ENCODE measurements at regions not wholly inside any gene's neighbourhood (a gene's known extent, or its start where the extent isn't known, plus 50 kb on each side); places are given as distances from the start of the nearest gene placed in this dataset.

GRCh38 chr5:168075387-168075786, 216.1 kb upstream of the WWC1 start (continued):
- TF ChIP-seq PRDM15 (CRISPR knock-in tag; IDR thresholded peaks at IDR 0.05) (no peak), SMAD1 (IDR thresholded peaks at IDR 0.05; ENCODE audit: low read depth, partially characterized antibody) (no peak)

- no peaks in the 10 kb centered on the region for H3K9me3 ChIP-seq (replicated peaks; ENCODE audit: control insufficient read depth, insufficient read depth, low read length)
- in situ Hi-C loops (cut with MboI) (no loop called here), intact Hi-C loops (cut with micrococcal nuclease; ENCODE audit: unreplicated experiment) (no loop called here)
- no peaks in the 10 kb centered on the region for H3K4me1 ChIP-seq (ENCODE audit: control insufficient read depth, insufficient read depth, low read length)
- H3K36me3 ChIP-seq (ENCODE audit: control insufficient read depth in 2 of 2, insufficient read depth in 2 of 2, low read length in 1 of 2): no peaks in the 10 kb centered on the region
- WGBS (ENCODE audit: insufficient coverage, insufficient replicate concordance, low lambda C conversion rate, missing lambda C conversion rate): 0% methylated on average over 2 of the region's 2 CpGs
- ChIA-PET POLR2A (no interaction called here), RAD21 (ENCODE audit: unreplicated experiment) (no interaction called here), SMC1A (ENCODE audit: uncharacterized antibody, unreplicated experiment) (interaction anchor here (0.6 to 1.1 kb wide), 3 partner anchors 11 to 1301 kb away, joined by 3 to 4 read pairs (median 3); no protein-coding TSS in a partner anchor), CTCF (interaction anchor here (0.5 to 1.8 kb wide), 7 partner anchors 12 to 143 kb away, joined by 3 to 11 read pairs (median 3); no protein-coding TSS in a partner anchor)
- BruUV-seq (replicated peaks): no TSS peak
- H3K27me3 ChIP-seq (replicated peaks in 1 of 2; ENCODE audit: control insufficient read depth in 2 of 2, insufficient read depth in 2 of 2, low read length in 1 of 2): no peaks in the 10 kb centered on the region; a peak in 1 of 4 replicates
- H3K9ac ChIP-seq (ENCODE audit: control insufficient read depth, insufficient read depth, low read length): no peak overlapping the region
- no peak overlapping the region for H3K27ac ChIP-seq (ENCODE audit: control insufficient read depth, insufficient read depth)
- no peaks in the 10 kb centered on the region for H3K79me2 ChIP-seq (ENCODE audit: control insufficient read depth, insufficient read depth, low read length)
- H3K4me2 ChIP-seq (ENCODE audit: control insufficient read depth, insufficient read depth): no peak overlapping the region
- no peaks in the 10 kb centered on the region for H4K20me1 ChIP-seq (ENCODE audit: control insufficient read depth, insufficient read depth)
- peak; percentile 35 for FAIRE-seq
- DNase-seq (ENCODE audit: low read depth, low spot score): no peak
- ATAC-seq: peak; percentile 69
- H2AFZ ChIP-seq (ENCODE audit: control insufficient read depth, low read depth, low read length): no peak overlapping the region
- H3K4me3 ChIP-seq: no peak overlapping the region
- TF ChIP-seq NRF1 (conservative IDR thresholded peaks at IDR 0.05; ENCODE audit: low read depth, low read length) (no peak), CUX1 (IDR thresholded peaks at IDR 0.05; ENCODE audit: insufficient replicate concordance, low read depth, low read length) (no peak), SREBF1 (IDR thresholded peaks at IDR 0.05; ENCODE audit: low read length) (no peak), CTCF (IDR thresholded peaks at IDR 0.05 in 2 of 3, conservative IDR thresholded peaks at IDR 0.05 in 1 of 3; ENCODE audit: control insufficient read depth in 2 of 3, extremely low read depth in 1 of 3, insufficient read depth in 1 of 3, low read depth in 3 of 3, low read length in 3 of 3) (peak; percentile 24 to 59 (median 45); a peak in 5 of 6 replicates), RUNX3 (IDR thresholded peaks at IDR 0.05; ENCODE audit: low read length) (no peak), SIN3A (IDR thresholded peaks at IDR 0.05; ENCODE audit: low read depth, low read length) (no peak), HDAC6 (IDR thresholded peaks at IDR 0.05; ENCODE audit: unreplicated experiment) (no peak), IKZF1 (conservative IDR thresholded peaks at IDR 0.05) (no peak)
Measured at GRCh38 chr5:168076561-168076991, 214.9 kb upstream of the WWC1 start.

All from GM12878 (cell line).